H1 (cell line): ENCODE measurements at regions not wholly inside any gene's neighbourhood (a gene's known extent, or its start where the extent isn't known, plus 50 kb on each side); places are given as distances from the start of the nearest gene placed in this dataset.

Experiments
- CTCF ChIA-PET: fragments of 300-600 bp; sonication (Branson Sonifier 250); formaldehyde crosslinking; loops from one replicate; lab custom pipeline; 2021; ENCODE audit not compliant: partially characterized antibody; lab: Charles Lee
- POLR2A ChIA-PET: fragments of 300-600 bp; sonication (Branson Sonifier 250); formaldehyde crosslinking; loops from one replicate; lab custom pipeline; 2021; ENCODE audit warnings: inconsistent platforms; ENCODE audit not compliant: partially characterized antibody; lab: Charles Lee
- DNase-seq, 2 experiments: peaks; one replicate each; pipeline versions ENCODE4 v3.0.0 to v3.0.0-alpha.2; 2010 to 2022; ENCODE audit warnings: low spot score in 2 of 2, low read depth in 1 of 2, mixed read lengths in 1 of 2
- FAIRE-seq: peaks from 2 replicates; lab custom pipeline; 2011; peaks lifted over from hg19 to GRCh38; lab: Jason Lieb, UNC
- H2AFZ ChIP-seq: 2 replicates; pipeline ENCODE4 v1.8.1; 2012; ENCODE audit warnings: low read length, inconsistent platforms
- H2AK5ac ChIP-seq: 2 replicates; pipeline ENCODE4 v1.6.1; 2013; ENCODE audit warnings: low read depth, low read length
- H2BK120ac ChIP-seq: replicated peaks from 2 replicates; pipeline ENCODE3; 2013; ENCODE audit warnings: low read depth, low read length, inconsistent platforms
- H2BK12ac ChIP-seq: 2 replicates; pipeline ENCODE4 v1.6.1; 2013; ENCODE audit warnings: low read depth, low read length
- H2BK15ac ChIP-seq: 2 replicates; pipeline ENCODE4 v1.6.1; 2013; ENCODE audit warnings: low read length
- H2BK20ac ChIP-seq: 2 replicates; pipeline ENCODE4 v1.6.1; 2013; ENCODE audit warnings: low read length
- H2BK5ac ChIP-seq: 2 replicates; pipeline ENCODE4 v1.6.1; 2013; ENCODE audit warnings: low read depth, low read length
- H3K14ac ChIP-seq: 2 replicates; pipeline ENCODE4 v1.6.1; 2013; ENCODE audit warnings: inconsistent platforms; ENCODE audit not compliant: insufficient read length
- H3K18ac ChIP-seq: 2 replicates; pipeline ENCODE4 v1.6.1; 2013; ENCODE audit warnings: low read length; ENCODE audit errors: extremely low read depth
- H3K23ac ChIP-seq: 2 replicates; pipeline ENCODE4 v1.6.1; 2013; ENCODE audit warnings: inconsistent platforms; ENCODE audit not compliant: insufficient read length
- H3K23me2 ChIP-seq: 2 replicates; pipeline ENCODE4 v1.6.1; 2013; ENCODE audit warnings: low read depth, low read length
- H3K27ac ChIP-seq: 2 replicates; pipeline ENCODE4 v1.6.1; 2011; ENCODE audit warnings: low read depth, low read length, inconsistent platforms
- H3K27me3 ChIP-seq, 4 experiments: replicated peaks in 1 of 4; 1 replicate in 1 of 4; 2 replicates in 3 of 4; pipeline versions ENCODE4 v1.6.1 to v1.8.1; 2011 to 2013; ENCODE audit warnings: low read length in 3 of 4, mild to moderate bottlenecking in 3 of 4, inconsistent platforms in 2 of 4, mixed read lengths in 2 of 4, moderate library complexity in 1 of 4; ENCODE audit not compliant: control insufficient read depth in 3 of 4, insufficient read depth in 3 of 4; ENCODE audit errors: extremely low read depth in 1 of 4
- H3K36me3 ChIP-seq, 4 experiments: 2 replicates each; pipeline versions ENCODE4 v1.6.1 to v1.8.1; 2011 to 2013; ENCODE audit warnings: mild to moderate bottlenecking in 4 of 4, low read length in 3 of 4, moderate library complexity in 2 of 4, control low read depth in 1 of 4, inconsistent platforms in 1 of 4; ENCODE audit not compliant: insufficient read depth in 4 of 4, control insufficient read depth in 2 of 4
- H3K4ac ChIP-seq: replicated peaks from 2 replicates; pipeline ENCODE3; 2013; ENCODE audit warnings: low read length, low read depth, mixed read lengths, inconsistent platforms; ENCODE audit not compliant: insufficient read length
- H3K4me1 ChIP-seq, 4 experiments: replicated peaks in 1 of 4; 1 replicate in 1 of 4; 2 replicates in 3 of 4; pipeline versions ENCODE4 v1.6.1 to v1.8.1; 2011 to 2013; ENCODE audit warnings: low read length in 3 of 4, inconsistent platforms in 2 of 4, mixed read lengths in 1 of 4; ENCODE audit not compliant: insufficient read depth in 4 of 4, control insufficient read depth in 3 of 4
- H3K4me2 ChIP-seq, 2 experiments: 2 replicates each; pipeline versions ENCODE4 v1.6.1 to v1.8.1; 2011 to 2013; ENCODE audit warnings: low read depth in 2 of 2, low read length in 2 of 2, control low read depth in 1 of 2, inconsistent platforms in 1 of 2, mild to moderate bottlenecking in 1 of 2; ENCODE audit not compliant: insufficient read depth in 1 of 2
- H3K4me3 ChIP-seq, 4 experiments: fragments of 200-600, 300-600 bp in 1 of 4; sonication (generic), shearing (Covaris generic), sonication (Bioruptor Twin) in 1 of 4; 2 replicates each; pipeline versions ENCODE4 v1.5.1 to v1.8.1; 2011 to 2016; ENCODE audit warnings: low read length in 4 of 4, low read depth in 3 of 4, control low read depth in 2 of 4, inconsistent platforms in 2 of 4, mild to moderate bottlenecking in 2 of 4, mixed read lengths in 1 of 4, moderate library complexity in 1 of 4; ENCODE audit not compliant: insufficient read depth in 2 of 4; ENCODE audit errors: extremely low read depth in 1 of 4
- H3K56ac ChIP-seq: replicated peaks from 2 replicates; pipeline ENCODE3; 2013; ENCODE audit warnings: low read depth, mild to moderate bottlenecking, mixed read lengths, low read length, inconsistent platforms; ENCODE audit not compliant: insufficient read length
- H3K79me1 ChIP-seq: 2 replicates; pipeline ENCODE4 v1.6.1; 2013; ENCODE audit warnings: low read depth, low read length, control low read depth
- H3K79me2 ChIP-seq, 2 experiments: 2 replicates each; pipeline versions ENCODE4 v1.6.1 to v1.8.1; 2012 to 2013; ENCODE audit warnings: low read length in 2 of 2, mild to moderate bottlenecking in 2 of 2, inconsistent platforms in 1 of 2; ENCODE audit not compliant: insufficient read depth in 2 of 2, control insufficient read depth in 1 of 2
- H3K9ac ChIP-seq, 4 experiments: replicated peaks in 1 of 4; 1 replicate in 1 of 4; 2 replicates in 3 of 4; pipeline versions ENCODE4 v1.6.1 to v1.8.1; 2011 to 2013; ENCODE audit warnings: low read depth in 3 of 4, low read length in 3 of 4, control low read depth in 2 of 4, mild to moderate bottlenecking in 2 of 4, moderate library complexity in 2 of 4, inconsistent platforms in 1 of 4; ENCODE audit errors: extremely low read depth in 1 of 4
- H3K9me3 ChIP-seq, 2 experiments: 2 replicates each; pipeline versions ENCODE4 v1.6.1 to v1.8.1; 2012 to 2013; ENCODE audit warnings: mild to moderate bottlenecking in 2 of 2, moderate library complexity in 2 of 2, control low read depth in 1 of 2, inconsistent platforms in 1 of 2, low read depth in 1 of 2, low read length in 1 of 2, mixed read lengths in 1 of 2; ENCODE audit not compliant: insufficient read depth in 2 of 2
- H4K20me1 ChIP-seq, 2 experiments: replicated peaks in 1 of 2; 2 replicates each; pipeline versions ENCODE3 to v1.8.1; 2011 to 2013; ENCODE audit warnings: inconsistent platforms in 2 of 2, low read length in 2 of 2, mild to moderate bottlenecking in 1 of 2; ENCODE audit not compliant: insufficient read depth in 2 of 2, control insufficient read depth in 1 of 2
- H4K5ac ChIP-seq: 2 replicates; pipeline ENCODE4 v1.6.1; 2013; ENCODE audit warnings: low read length, low read depth, mixed read lengths, inconsistent platforms; ENCODE audit not compliant: insufficient read length
- H4K8ac ChIP-seq: 2 replicates; pipeline ENCODE4 v1.8.0; 2013; ENCODE audit warnings: mild to moderate bottlenecking, moderate library complexity, low read length, inconsistent platforms; ENCODE audit not compliant: insufficient read depth; ENCODE audit errors: extremely low read depth
- H4K91ac ChIP-seq: replicated peaks from 2 replicates; pipeline ENCODE3; 2013; ENCODE audit warnings: low read length, mixed read lengths, inconsistent platforms; ENCODE audit not compliant: insufficient read length
- ASH2L ChIP-seq: fragments of 200-600, 300-600 bp; sonication (generic); IDR thresholded peaks from one replicate; pipeline ENCODE4 v1.7.1; 2017; ENCODE audit warnings: low read length
- BCL11A ChIP-seq, 2 experiments: IDR thresholded peaks; one replicate each; pipeline ENCODE4 v1.6.1; 2011; ENCODE audit warnings: low read depth in 2 of 2, low read length in 2 of 2, mild to moderate bottlenecking in 2 of 2
- CEBPB ChIP-seq: IDR thresholded peaks from 2 replicates; pipeline ENCODE4 v1.6.1; 2012; ENCODE audit warnings: low read depth, low read length
- CHD1 ChIP-seq: IDR thresholded peaks from 2 replicates; pipeline ENCODE4 v1.6.1; 2012; ENCODE audit warnings: low read depth, low read length, improper control_type of control experiment
- FOSL1 ChIP-seq: IDR thresholded peaks from 2 replicates; pipeline ENCODE4 v1.6.1; 2011; ENCODE audit warnings: mild to moderate bottlenecking, low read depth, low read length, moderate library complexity; ENCODE audit not compliant: insufficient read depth
- GABPA ChIP-seq: IDR thresholded peaks from 2 replicates; pipeline ENCODE4 v1.6.1; 2011; ENCODE audit warnings: mild to moderate bottlenecking, low read length, moderate library complexity, borderline replicate concordance; ENCODE audit not compliant: insufficient read depth
- JUN ChIP-seq: IDR thresholded peaks from 2 replicates; pipeline ENCODE4 v1.6.1; 2011; ENCODE audit warnings: low read depth, mild to moderate bottlenecking, improper control_type of control experiment, low read length
- JUND ChIP-seq: IDR thresholded peaks from 2 replicates; pipeline ENCODE4 v1.6.1; 2011; ENCODE audit warnings: mild to moderate bottlenecking, improper control_type of control experiment, low read length
- MAX ChIP-seq: IDR thresholded peaks from 2 replicates; pipeline ENCODE4 v1.6.1; 2012; ENCODE audit warnings: inconsistent platforms
- PHF8 ChIP-seq: fragments of 200-600 bp; sonication (generic); conservative IDR thresholded peaks from 2 replicates; pipeline ENCODE4 v1.7.1; 2012; ENCODE audit warnings: low read depth, mild to moderate bottlenecking, inconsistent platforms, low read length, moderate library complexity
- RAD21 ChIP-seq, 2 experiments: IDR thresholded peaks in 1 of 2; conservative IDR thresholded peaks in 1 of 2; 2 replicates each; pipeline ENCODE4 v1.6.1; 2011; ENCODE audit warnings: low read depth in 2 of 2, low read length in 2 of 2, improper control_type of control experiment in 1 of 2, inconsistent platforms in 1 of 2, mild to moderate bottlenecking in 1 of 2, moderate library complexity in 1 of 2
- RBBP5 ChIP-seq: IDR thresholded peaks from 2 replicates; pipeline ENCODE4 v1.7.1; 2012; ENCODE audit warnings: low read depth, mild to moderate bottlenecking, inconsistent platforms, low read length, moderate library complexity, borderline replicate concordance
- SIRT6 ChIP-seq: IDR thresholded peaks from one replicate; pipeline ENCODE4 v1.7.1; 2012; ENCODE audit warnings: low read length, inconsistent platforms
- SP2 ChIP-seq: IDR thresholded peaks from 2 replicates; pipeline ENCODE4 v1.6.1; 2012; ENCODE audit warnings: mild to moderate bottlenecking, low read length, inconsistent platforms
- SP4 ChIP-seq: IDR thresholded peaks from 2 replicates; pipeline ENCODE4 v1.6.1; 2012; ENCODE audit warnings: low read length, inconsistent platforms
- SRF ChIP-seq: IDR thresholded peaks from 2 replicates; pipeline ENCODE4 v1.6.1; 2011; ENCODE audit warnings: mild to moderate bottlenecking, low read depth, low read length, moderate library complexity

- Histone ChIP-seq H3K9ac (no peak overlapping the region), H3K56ac (no peak overlapping the region), H3K36me3 (no peaks in the 10 kb centered on the region), H3K4me1 (no peaks in the 10 kb centered on the region; a peak in 1 of 7 replicates), H3K27me3 (peaks cover 0 to 1% (median 0%) of the 10 kb centered on the region in 4 experiments; a peak in 1 of 7 replicates), H3K4me2 (no peak overlapping the region), H2BK12ac (no peak overlapping the region), H3K14ac (no peak overlapping the region), H3K9me3 (no peaks in the 10 kb centered on the region), H4K8ac (no peak overlapping the region), H3K18ac (no peak overlapping the region), H2BK15ac (no peak overlapping the region), H3K27ac (no peak overlapping the region), H2AK5ac (no peak overlapping the region), H3K23ac (no peak overlapping the region), H2AFZ (no peak overlapping the region), H3K79me1 (no peaks in the 10 kb centered on the region), H3K23me2 (no peaks in the 10 kb centered on the region), H4K20me1 (no peaks in the 10 kb centered on the region), H2BK20ac (no peak overlapping the region), H2BK5ac (no peak overlapping the region), H3K4me3 (no peak overlapping the region), H3K4ac (no peak overlapping the region), H3K79me2 (no peaks in the 10 kb centered on the region), H4K91ac (no peak overlapping the region), H4K5ac (no peak overlapping the region), H2BK120ac (no peak overlapping the region)
- FAIRE-seq (no peak), DNase-seq (no peak)
- ChIA-PET CTCF (no interaction called here), POLR2A (no interaction called here)
- TF ChIP-seq BCL11A (IDR thresholded peaks at IDR 0.05; ENCODE audit: low read depth in 2 of 2, low read length in 2 of 2): no peak
- TF ChIP-seq SP2: no peak
- no peak for TF ChIP-seq JUND
- no peak for TF ChIP-seq JUN
- TF ChIP-seq GABPA: no peak
- no peak for TF ChIP-seq SRF
- TF ChIP-seq RBBP5: no peak
- no peak for TF ChIP-seq SP4
- TF ChIP-seq MAX: no peak
- no peak for TF ChIP-seq CHD1
- no peak for TF ChIP-seq FOSL1
- TF ChIP-seq CEBPB: no peak
- no peak for TF ChIP-seq RAD21 (IDR thresholded peaks at IDR 0.05 in 1 of 2, conservative IDR thresholded peaks at IDR 0.05 in 1 of 2; ENCODE audit: low read depth in 2 of 2, low read length in 2 of 2)
- TF ChIP-seq ASH2L: no peak
- no peak for TF ChIP-seq SIRT6
- TF ChIP-seq PHF8: no peak
Observed at GRCh38 chr12:58225203-58225877, 284.0 kb downstream of the ATP23 start.
